GM18520 (cell line): ENCODE measurements at regions not wholly inside any gene's neighbourhood (a gene's known extent, or its start where the extent isn't known, plus 50 kb on each side); places are given as distances from the start of the nearest gene placed in this dataset.
"Not testable (repeated sequence)": the region's sequence is repeated elsewhere in the genome, so short reads cannot be mapped to it uniquely, and the experiment has no call there.

Experiments
- ATAC-seq: cut with Tn5 transposase; IDR thresholded peaks from one replicate; pipeline ENCODE4 v1.9.1; 2021; ENCODE audit not compliant: unreplicated experiment

DNA sequence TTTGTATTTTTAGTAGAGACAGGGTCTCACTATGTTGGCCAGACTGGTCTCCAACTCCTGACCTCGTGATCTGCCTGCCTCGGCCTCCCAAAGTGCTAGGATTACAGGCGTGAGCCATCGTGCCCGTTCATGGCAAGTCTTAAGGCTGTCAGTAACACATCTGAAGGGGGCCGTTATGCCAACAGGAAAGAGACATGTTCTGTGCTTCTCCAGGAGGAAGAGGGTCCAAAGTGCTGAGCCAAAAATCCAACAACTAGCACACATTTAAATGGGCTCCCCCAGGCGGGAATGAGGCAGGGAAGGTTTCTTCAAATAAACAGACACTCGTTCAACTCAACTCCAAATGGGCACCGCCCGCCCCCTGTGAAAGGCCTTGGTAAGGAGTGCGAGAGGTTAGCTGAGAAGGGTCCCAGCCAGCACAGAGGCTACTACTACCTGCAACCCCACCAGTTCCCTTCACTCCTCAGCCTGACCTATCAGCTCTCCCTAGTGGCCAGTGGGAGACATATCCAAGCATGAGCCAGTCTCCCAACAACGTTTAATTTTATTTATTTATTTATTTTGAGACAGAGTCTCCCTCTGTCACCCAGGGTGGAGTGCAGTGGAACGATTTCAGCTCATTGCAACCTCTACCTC is 84.1 kb upstream of the DMRT1 start:
- no peak for ATAC-seq

DNA sequence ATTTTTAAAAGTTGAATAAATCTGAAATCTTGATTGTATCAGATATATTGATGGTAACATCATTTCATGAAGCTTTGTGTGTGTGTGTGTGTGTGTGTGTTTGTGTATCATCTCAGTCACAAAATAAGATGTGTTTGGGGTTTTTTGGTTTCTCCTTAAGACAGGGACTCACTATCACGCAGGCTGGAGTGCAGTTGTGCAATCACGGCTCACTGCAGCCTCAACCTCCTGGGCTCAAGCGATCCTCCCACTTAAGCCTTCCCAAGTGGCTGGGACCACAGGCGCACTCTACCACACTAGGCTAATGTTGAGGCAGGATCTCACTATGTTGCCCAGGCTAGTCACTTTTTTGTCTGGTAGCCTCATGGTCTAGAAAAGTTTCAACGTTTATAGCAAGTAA is 83.4 kb upstream of the DMRT1 start:
- no peak for ATAC-seq

DNA sequence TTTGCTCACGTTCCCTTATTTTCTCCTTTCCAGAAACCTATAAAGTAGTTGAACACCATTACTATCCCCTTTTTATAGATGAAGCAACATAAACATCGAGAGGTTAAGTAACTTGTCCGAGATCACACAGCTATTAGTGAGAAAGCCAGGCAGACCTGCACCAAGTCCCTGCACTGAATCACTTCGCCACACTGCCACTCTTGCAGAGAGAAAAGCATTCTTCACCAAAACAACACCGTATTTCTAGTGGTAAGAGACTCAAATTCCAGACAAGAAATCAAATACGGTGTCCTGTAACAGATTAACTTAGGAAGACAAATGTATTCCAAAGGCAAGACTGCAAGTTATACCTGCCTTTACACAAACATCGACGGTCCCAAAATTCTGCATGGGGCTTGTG is 82.0 kb upstream of the DMRT1 start:
- ATAC-seq = no peak

- ATAC-seq = no peak
These were observed 81.3 kb upstream of the DMRT1 start for GRCh38 chr9:759983-760736.

DNA sequence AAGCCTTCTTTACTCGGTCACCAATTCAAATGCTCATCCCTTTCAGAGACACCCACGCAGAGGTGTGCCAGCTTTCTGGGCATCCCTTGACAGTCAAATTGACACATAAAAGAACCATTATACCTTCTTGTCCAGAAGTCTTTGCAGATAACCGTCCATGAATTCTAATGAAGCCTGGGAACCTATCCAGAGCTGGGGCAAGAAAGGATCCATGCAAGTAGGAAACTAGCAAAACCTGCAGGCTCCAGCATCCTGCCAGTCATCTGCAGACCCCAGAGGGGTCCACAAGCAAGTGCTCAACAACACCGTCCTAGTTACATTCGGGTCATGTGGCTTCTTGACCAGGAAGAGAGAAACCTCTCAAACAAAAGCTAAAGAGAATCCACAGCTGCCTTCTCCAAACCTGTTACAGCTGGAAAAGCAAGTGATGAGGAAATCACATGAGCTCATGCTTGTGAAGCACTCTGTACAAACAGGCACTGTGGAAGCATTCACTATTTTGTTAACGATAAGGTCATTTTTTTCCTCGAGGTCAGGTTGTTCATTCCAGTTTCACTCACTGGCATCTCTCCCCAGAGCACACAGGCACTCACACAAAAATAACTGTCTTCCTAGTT is 80.2 kb upstream of the DMRT1 start:
- ATAC-seq = no peak

DNA sequence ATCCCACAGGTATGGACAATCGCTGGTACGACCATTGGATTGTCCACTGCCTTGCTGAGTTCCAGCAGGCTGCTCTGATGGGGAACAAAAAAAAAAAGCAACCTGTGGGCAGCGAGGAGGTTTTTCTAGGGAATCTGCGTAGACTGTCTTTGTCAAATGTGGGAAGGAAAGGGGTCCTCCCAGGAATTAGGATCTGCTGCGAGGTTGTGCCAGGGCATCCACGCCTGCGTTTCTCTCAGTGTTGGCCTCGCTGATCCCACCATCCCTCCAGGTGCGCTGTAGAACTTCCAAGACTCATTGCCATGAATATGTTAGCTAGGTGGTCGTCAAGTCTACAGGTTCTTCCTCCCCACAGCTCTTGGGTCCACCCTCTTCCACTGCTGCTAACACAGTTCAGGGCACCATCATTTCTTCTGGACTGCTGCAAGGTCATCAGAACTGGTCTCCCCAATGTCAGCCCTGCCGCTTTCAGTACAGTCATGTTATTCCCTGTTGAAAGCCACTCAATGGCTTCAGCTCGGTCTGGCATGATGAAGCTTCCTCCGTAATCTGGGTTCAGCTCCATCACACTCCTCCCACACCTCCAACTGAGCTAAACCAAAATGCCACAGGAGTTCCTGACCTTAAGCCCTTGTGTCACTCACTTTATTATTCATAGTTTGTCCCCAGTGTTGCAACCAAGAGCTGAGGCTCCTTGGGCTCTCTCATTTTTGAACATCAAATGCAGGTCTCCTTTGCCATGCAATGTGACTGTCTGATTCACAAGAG is 79.5 kb upstream of the DMRT1 start:
- no peak for ATAC-seq

DNA sequence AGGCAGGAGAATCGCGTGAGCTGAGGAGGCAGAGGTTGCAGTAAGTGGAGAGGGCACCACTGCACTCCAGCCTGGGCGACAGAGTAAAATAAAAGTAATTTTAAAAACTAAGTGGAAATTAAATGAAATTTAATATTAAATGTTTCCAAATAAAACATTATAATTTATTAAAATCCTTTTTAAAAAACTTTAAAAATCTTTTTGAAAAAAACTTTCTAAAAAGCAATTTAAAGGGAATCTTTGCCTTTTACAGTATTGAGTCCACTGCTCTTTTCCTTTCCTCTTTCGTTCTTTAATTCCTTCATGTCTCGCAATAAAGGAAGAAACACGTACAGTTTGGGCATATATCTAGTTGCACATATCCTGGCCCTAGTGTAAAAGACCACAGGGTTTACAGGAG is 77.8 kb upstream of the DMRT1 start:
- no peak for ATAC-seq

GRCh38 chr9:764105-764524 is 77.4 kb upstream of the DMRT1 start:
- no peak for ATAC-seq

DNA sequence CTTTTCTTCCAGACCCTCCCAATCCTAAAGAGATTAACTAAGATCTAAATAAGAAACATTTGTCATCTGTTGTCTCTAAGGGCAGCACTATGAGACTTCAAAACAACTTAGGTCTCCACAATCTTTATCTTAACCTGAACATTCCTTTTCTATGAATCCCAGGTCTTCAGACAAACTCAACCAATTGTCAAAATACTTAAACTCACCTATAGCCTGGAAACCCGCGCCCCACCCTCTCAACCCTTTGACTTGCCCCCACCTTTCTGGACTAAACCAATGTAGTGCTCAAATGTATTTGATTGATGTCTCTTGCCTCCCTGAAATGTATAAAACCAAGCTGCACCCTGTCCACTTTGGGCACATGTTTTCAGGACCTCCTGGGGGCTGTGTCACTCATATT is 76.5 kb upstream of the DMRT1 start:
- ATAC-seq = no peak

DNA sequence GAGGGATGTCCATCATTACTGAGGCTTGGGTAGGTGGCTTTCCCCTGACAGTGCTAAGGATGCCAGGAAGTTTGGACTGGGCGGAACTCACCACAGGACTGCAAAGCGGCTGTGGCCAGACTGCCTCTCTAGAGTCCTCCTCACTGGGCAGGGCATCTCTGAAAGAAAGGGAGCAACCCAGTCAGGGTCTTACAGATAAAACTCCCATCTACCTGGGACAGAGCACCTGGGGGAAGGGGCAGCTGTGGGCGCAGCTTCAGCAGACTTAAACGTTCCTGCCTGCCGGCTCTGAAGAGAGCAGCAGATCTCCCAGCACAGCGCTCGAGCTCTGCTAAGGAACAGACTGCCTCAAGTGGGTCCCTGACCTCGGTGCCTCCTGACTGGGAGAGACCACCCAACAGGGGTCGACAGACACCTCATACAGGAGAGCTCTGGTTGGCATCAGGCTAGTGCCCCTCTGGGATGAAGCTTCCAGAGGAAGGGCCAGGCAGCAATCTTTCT is 74.4 kb upstream of the DMRT1 start:
- ATAC-seq = not testable (repeated sequence)

DNA sequence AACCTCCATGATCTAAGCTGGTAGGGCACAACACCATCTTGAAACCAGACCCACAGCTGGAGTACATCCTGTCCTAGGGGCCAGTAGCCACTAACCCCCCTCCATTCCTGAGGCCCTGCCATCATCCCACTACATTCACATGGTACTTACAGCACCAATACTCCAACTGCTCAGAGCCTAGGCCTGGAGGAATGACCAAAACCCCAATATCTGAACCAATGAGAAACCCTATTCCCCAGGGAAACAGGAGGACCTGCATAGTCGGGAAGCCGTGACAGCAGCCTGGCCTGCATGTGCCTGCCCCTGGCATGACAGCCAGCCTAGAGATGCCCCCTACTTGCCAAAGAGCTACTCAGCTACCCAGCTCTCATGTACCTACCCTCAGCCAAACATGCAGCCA is 65.4 kb upstream of the DMRT1 start:
- ATAC-seq = no peak

DNA sequence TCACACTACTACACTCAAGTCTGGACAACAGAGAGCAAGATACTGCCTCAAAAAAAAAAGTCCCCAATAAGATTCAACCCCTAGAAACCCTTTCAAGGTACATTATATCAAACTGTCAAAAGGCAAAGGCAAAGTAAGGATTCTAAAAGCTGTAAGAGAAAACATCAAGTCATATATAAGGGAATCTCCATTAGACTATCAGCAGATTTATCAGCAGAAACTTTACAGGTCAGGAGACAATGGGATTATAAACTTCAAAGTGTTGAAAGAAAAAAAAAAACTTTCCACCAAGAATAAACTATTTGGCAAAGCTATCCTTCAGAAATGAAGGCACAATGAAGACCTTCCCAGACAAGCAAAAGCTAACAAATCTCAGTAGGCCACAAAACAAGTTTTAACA is 63.5 kb upstream of the DMRT1 start:
- ATAC-seq = no peak

GRCh38 chr9:784202-784601 is 57.3 kb upstream of the DMRT1 start:
- ATAC-seq = no peak

GRCh38 chr9:784916-785315 is 56.6 kb upstream of the DMRT1 start:
- ATAC-seq = no peak

GRCh38 chr9:785997-786396 is 55.5 kb upstream of the DMRT1 start:
- ATAC-seq = no peak

DNA sequence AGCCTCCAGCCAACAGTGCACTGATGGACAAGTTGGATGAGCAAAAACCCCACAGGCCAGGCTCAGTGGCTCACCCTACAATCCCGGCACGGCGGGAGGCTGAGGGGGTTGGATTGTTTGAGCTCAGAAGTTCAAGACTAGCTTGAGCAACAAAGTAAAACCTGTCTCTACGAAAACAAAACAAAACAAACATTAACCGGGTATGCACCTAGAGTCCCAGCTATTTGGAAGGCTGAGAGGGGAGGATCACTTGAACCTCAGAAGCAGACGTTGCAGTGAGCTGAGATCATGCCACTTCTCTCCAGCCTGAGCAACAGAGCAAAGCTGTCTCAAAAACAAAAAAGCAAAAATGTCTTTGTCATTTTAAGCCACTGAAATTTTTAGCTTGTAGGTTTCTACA is 55.1 kb upstream of the DMRT1 start:
- no peak for ATAC-seq

GRCh38 chr9:788777-789176 is 52.7 kb upstream of the DMRT1 start:
- ATAC-seq = no peak
